H1 (cell line): ENCODE measurements at regions not wholly inside any gene's neighbourhood (a gene's known extent, or its start where the extent isn't known, plus 50 kb on each side); places are given as distances from the start of the nearest gene placed in this dataset.

Experiments
- CTCF ChIA-PET: fragments of 300-600 bp; sonication (Branson Sonifier 250); formaldehyde crosslinking; loops from one replicate; lab custom pipeline; 2021; ENCODE audit not compliant: partially characterized antibody; lab: Charles Lee
- POLR2A ChIA-PET: fragments of 300-600 bp; sonication (Branson Sonifier 250); formaldehyde crosslinking; loops from one replicate; lab custom pipeline; 2021; ENCODE audit warnings: inconsistent platforms; ENCODE audit not compliant: partially characterized antibody; lab: Charles Lee
- DNase-seq, 2 experiments: peaks; one replicate each; pipeline versions ENCODE4 v3.0.0 to v3.0.0-alpha.2; 2010 to 2022; ENCODE audit warnings: low spot score in 2 of 2, low read depth in 1 of 2, mixed read lengths in 1 of 2
- FAIRE-seq: peaks from 2 replicates; lab custom pipeline; 2011; peaks lifted over from hg19 to GRCh38; lab: Jason Lieb, UNC
- H2AFZ ChIP-seq: 2 replicates; pipeline ENCODE4 v1.8.1; 2012; ENCODE audit warnings: low read length, inconsistent platforms
- H2AK5ac ChIP-seq: 2 replicates; pipeline ENCODE4 v1.6.1; 2013; ENCODE audit warnings: low read depth, low read length
- H2BK120ac ChIP-seq: replicated peaks from 2 replicates; pipeline ENCODE3; 2013; ENCODE audit warnings: low read depth, low read length, inconsistent platforms
- H2BK12ac ChIP-seq: 2 replicates; pipeline ENCODE4 v1.6.1; 2013; ENCODE audit warnings: low read depth, low read length
- H2BK15ac ChIP-seq: 2 replicates; pipeline ENCODE4 v1.6.1; 2013; ENCODE audit warnings: low read length
- H2BK20ac ChIP-seq: 2 replicates; pipeline ENCODE4 v1.6.1; 2013; ENCODE audit warnings: low read length
- H2BK5ac ChIP-seq: 2 replicates; pipeline ENCODE4 v1.6.1; 2013; ENCODE audit warnings: low read depth, low read length
- H3K14ac ChIP-seq: 2 replicates; pipeline ENCODE4 v1.6.1; 2013; ENCODE audit warnings: inconsistent platforms; ENCODE audit not compliant: insufficient read length
- H3K18ac ChIP-seq: 2 replicates; pipeline ENCODE4 v1.6.1; 2013; ENCODE audit warnings: low read length; ENCODE audit errors: extremely low read depth
- H3K23ac ChIP-seq: 2 replicates; pipeline ENCODE4 v1.6.1; 2013; ENCODE audit warnings: inconsistent platforms; ENCODE audit not compliant: insufficient read length
- H3K23me2 ChIP-seq: 2 replicates; pipeline ENCODE4 v1.6.1; 2013; ENCODE audit warnings: low read depth, low read length
- H3K27ac ChIP-seq: 2 replicates; pipeline ENCODE4 v1.6.1; 2011; ENCODE audit warnings: low read depth, low read length, inconsistent platforms
- H3K27me3 ChIP-seq, 4 experiments: replicated peaks in 1 of 4; 1 replicate in 1 of 4; 2 replicates in 3 of 4; pipeline versions ENCODE4 v1.6.1 to v1.8.1; 2011 to 2013; ENCODE audit warnings: low read length in 3 of 4, mild to moderate bottlenecking in 3 of 4, inconsistent platforms in 2 of 4, mixed read lengths in 2 of 4, moderate library complexity in 1 of 4; ENCODE audit not compliant: control insufficient read depth in 3 of 4, insufficient read depth in 3 of 4; ENCODE audit errors: extremely low read depth in 1 of 4
- H3K36me3 ChIP-seq, 4 experiments: 2 replicates each; pipeline versions ENCODE4 v1.6.1 to v1.8.1; 2011 to 2013; ENCODE audit warnings: mild to moderate bottlenecking in 4 of 4, low read length in 3 of 4, moderate library complexity in 2 of 4, control low read depth in 1 of 4, inconsistent platforms in 1 of 4; ENCODE audit not compliant: insufficient read depth in 4 of 4, control insufficient read depth in 2 of 4
- H3K4ac ChIP-seq: replicated peaks from 2 replicates; pipeline ENCODE3; 2013; ENCODE audit warnings: low read length, low read depth, mixed read lengths, inconsistent platforms; ENCODE audit not compliant: insufficient read length
- H3K4me1 ChIP-seq, 4 experiments: replicated peaks in 1 of 4; 1 replicate in 1 of 4; 2 replicates in 3 of 4; pipeline versions ENCODE4 v1.6.1 to v1.8.1; 2011 to 2013; ENCODE audit warnings: low read length in 3 of 4, inconsistent platforms in 2 of 4, mixed read lengths in 1 of 4; ENCODE audit not compliant: insufficient read depth in 4 of 4, control insufficient read depth in 3 of 4
- H3K4me2 ChIP-seq, 2 experiments: 2 replicates each; pipeline versions ENCODE4 v1.6.1 to v1.8.1; 2011 to 2013; ENCODE audit warnings: low read depth in 2 of 2, low read length in 2 of 2, control low read depth in 1 of 2, inconsistent platforms in 1 of 2, mild to moderate bottlenecking in 1 of 2; ENCODE audit not compliant: insufficient read depth in 1 of 2
- H3K4me3 ChIP-seq, 4 experiments: fragments of 200-600, 300-600 bp in 1 of 4; sonication (generic), shearing (Covaris generic), sonication (Bioruptor Twin) in 1 of 4; 2 replicates each; pipeline versions ENCODE4 v1.5.1 to v1.8.1; 2011 to 2016; ENCODE audit warnings: low read length in 4 of 4, low read depth in 3 of 4, control low read depth in 2 of 4, inconsistent platforms in 2 of 4, mild to moderate bottlenecking in 2 of 4, mixed read lengths in 1 of 4, moderate library complexity in 1 of 4; ENCODE audit not compliant: insufficient read depth in 2 of 4; ENCODE audit errors: extremely low read depth in 1 of 4
- H3K56ac ChIP-seq: replicated peaks from 2 replicates; pipeline ENCODE3; 2013; ENCODE audit warnings: low read depth, mild to moderate bottlenecking, mixed read lengths, low read length, inconsistent platforms; ENCODE audit not compliant: insufficient read length
- H3K79me1 ChIP-seq: 2 replicates; pipeline ENCODE4 v1.6.1; 2013; ENCODE audit warnings: low read depth, low read length, control low read depth
- H3K79me2 ChIP-seq, 2 experiments: 2 replicates each; pipeline versions ENCODE4 v1.6.1 to v1.8.1; 2012 to 2013; ENCODE audit warnings: low read length in 2 of 2, mild to moderate bottlenecking in 2 of 2, inconsistent platforms in 1 of 2; ENCODE audit not compliant: insufficient read depth in 2 of 2, control insufficient read depth in 1 of 2
- H3K9ac ChIP-seq, 4 experiments: replicated peaks in 1 of 4; 1 replicate in 1 of 4; 2 replicates in 3 of 4; pipeline versions ENCODE4 v1.6.1 to v1.8.1; 2011 to 2013; ENCODE audit warnings: low read depth in 3 of 4, low read length in 3 of 4, control low read depth in 2 of 4, mild to moderate bottlenecking in 2 of 4, moderate library complexity in 2 of 4, inconsistent platforms in 1 of 4; ENCODE audit errors: extremely low read depth in 1 of 4
- H3K9me3 ChIP-seq, 2 experiments: 2 replicates each; pipeline versions ENCODE4 v1.6.1 to v1.8.1; 2012 to 2013; ENCODE audit warnings: mild to moderate bottlenecking in 2 of 2, moderate library complexity in 2 of 2, control low read depth in 1 of 2, inconsistent platforms in 1 of 2, low read depth in 1 of 2, low read length in 1 of 2, mixed read lengths in 1 of 2; ENCODE audit not compliant: insufficient read depth in 2 of 2
- H4K20me1 ChIP-seq, 2 experiments: replicated peaks in 1 of 2; 2 replicates each; pipeline versions ENCODE3 to v1.8.1; 2011 to 2013; ENCODE audit warnings: inconsistent platforms in 2 of 2, low read length in 2 of 2, mild to moderate bottlenecking in 1 of 2; ENCODE audit not compliant: insufficient read depth in 2 of 2, control insufficient read depth in 1 of 2
- H4K5ac ChIP-seq: 2 replicates; pipeline ENCODE4 v1.6.1; 2013; ENCODE audit warnings: low read length, low read depth, mixed read lengths, inconsistent platforms; ENCODE audit not compliant: insufficient read length
- H4K8ac ChIP-seq: 2 replicates; pipeline ENCODE4 v1.8.0; 2013; ENCODE audit warnings: mild to moderate bottlenecking, moderate library complexity, low read length, inconsistent platforms; ENCODE audit not compliant: insufficient read depth; ENCODE audit errors: extremely low read depth
- H4K91ac ChIP-seq: replicated peaks from 2 replicates; pipeline ENCODE3; 2013; ENCODE audit warnings: low read length, mixed read lengths, inconsistent platforms; ENCODE audit not compliant: insufficient read length
- CTBP2 ChIP-seq: IDR thresholded peaks from 2 replicates; pipeline ENCODE4 v1.7.0; 2011; ENCODE audit warnings: borderline replicate concordance, mild to moderate bottlenecking, moderate library complexity, mixed read lengths, low read length; ENCODE audit not compliant: insufficient read depth, insufficient read length
- HDAC2 ChIP-seq, 2 experiments: fragments of 300-600 bp in 1 of 2; sonication (generic) in 1 of 2; IDR thresholded peaks; 2 replicates each; pipeline ENCODE4 v1.6.1; 2011 to 2012; ENCODE audit warnings: low read depth in 2 of 2, low read length in 2 of 2, mild to moderate bottlenecking in 2 of 2, moderate library complexity in 2 of 2, borderline replicate concordance in 1 of 2, inconsistent platforms in 1 of 2
- KDM4A ChIP-seq: IDR thresholded peaks from one replicate; pipeline ENCODE4 v1.7.1; 2012; ENCODE audit warnings: low read depth, mild to moderate bottlenecking, moderate library complexity, low read length, inconsistent platforms; ENCODE audit not compliant: severe bottlenecking
- MAFK ChIP-seq: IDR thresholded peaks from 2 replicates; pipeline ENCODE4 v1.6.1; 2012; ENCODE audit warnings: low read depth, mild to moderate bottlenecking, improper control_type of control experiment, low read length
- RXRA ChIP-seq: IDR thresholded peaks from 2 replicates; pipeline ENCODE4 v1.6.1; 2011; ENCODE audit warnings: low read depth, mild to moderate bottlenecking, low read length, moderate library complexity; ENCODE audit not compliant: insufficient read depth
- SIRT6 ChIP-seq: IDR thresholded peaks from one replicate; pipeline ENCODE4 v1.7.1; 2012; ENCODE audit warnings: low read length, inconsistent platforms
- SUZ12 ChIP-seq: fragments of 200-600 bp; sonication (generic); IDR thresholded peaks from 2 replicates; pipeline ENCODE4 v1.6.1; 2012; ENCODE audit warnings: mild to moderate bottlenecking, inconsistent platforms, low read length, moderate library complexity, mixed read lengths
- TBP ChIP-seq: IDR thresholded peaks from 2 replicates; pipeline ENCODE4 v1.6.1; 2011; ENCODE audit warnings: low read depth, low read length, improper control_type of control experiment
- WGBS, 2 experiments: shearing (Covaris generic) in 1 of 2; methylation state at CpG; one replicate each; pipeline versions ENCODE4 v1.1.6 to v1.1.7; 2013 to 2015; ENCODE audit warnings: low lambda C conversion rate in 2 of 2, mixed read lengths in 2 of 2, inconsistent platforms in 1 of 2, low coverage in 1 of 2, missing lambda C conversion rate in 1 of 2; ENCODE audit not compliant: insufficient replicate concordance in 2 of 2, insufficient coverage in 1 of 2, insufficient read length in 1 of 2; ENCODE audit errors: extremely low coverage in 1 of 2, missing lambda C conversion rate in 1 of 2; 5-methylcytosine and 5-hydroxymethylcytosine counted together

DNA sequence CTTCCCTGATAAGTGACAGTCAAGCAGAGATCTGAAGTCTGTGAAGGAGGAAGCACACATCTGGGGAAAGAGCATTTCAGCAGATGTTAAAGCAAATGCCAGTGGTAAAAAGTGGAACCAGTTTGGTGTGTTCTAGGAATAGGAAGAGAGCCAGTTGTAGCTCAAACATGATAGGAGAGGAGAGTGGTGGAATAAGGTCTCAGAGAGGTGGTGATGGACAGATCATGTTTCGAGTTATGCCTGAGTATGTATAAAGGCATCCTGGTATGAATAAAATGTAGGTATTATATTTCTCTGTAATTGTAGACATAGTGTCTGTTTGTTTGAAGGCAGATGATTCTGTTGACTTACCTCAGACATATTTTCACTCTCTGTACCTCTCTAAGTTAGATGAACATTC, 89.1 kb downstream of the LARP7 start:
- H3K4ac ChIP-seq: no peak overlapping the region
- no peak overlapping the region for H3K23ac ChIP-seq
- H3K36me3 ChIP-seq: no peaks in the 10 kb centered on the region
- H3K79me2 ChIP-seq: peaks cover 0 to 36% of the 10 kb centered on the region in 2 experiments; a peak in 3 of 4 replicates
- H4K5ac ChIP-seq: no peak overlapping the region
- 0 out of 2 replicates have a peak overlapping the region, but pooled peaks have one; percentile 38 for H3K18ac ChIP-seq
- 0 out of 2 replicates have a peak overlapping the region, but pooled peaks have one; percentile 77 for H2BK20ac ChIP-seq
- H3K4me2 ChIP-seq: no peak overlapping the region
- no peak overlapping the region for H3K4me3 ChIP-seq
- no peak overlapping the region for H3K56ac ChIP-seq
- 0 out of 2 replicates have a peak overlapping the region, but pooled peaks have one; percentile 5 for H2BK15ac ChIP-seq
- H2AFZ ChIP-seq: no peak overlapping the region
- peaks cover 0 to 2% (median 0%) of the 10 kb centered on the region in 4 experiments; a peak in 1 of 7 replicates for H3K4me1 ChIP-seq
- CTCF ChIA-PET: interaction anchor here (1.0 to 1.5 kb wide), 4 partner anchors 23 to 89 kb away, joined by 3 to 9 read pairs (median 4); no protein-coding TSS in a partner anchor
- H3K27me3 ChIP-seq: no peaks in the 10 kb centered on the region
- TF ChIP-seq MAFK (no peak), SIRT6 (no peak), SUZ12 (no peak), TBP (no peak), HDAC2 (IDR thresholded peaks at IDR 0.05; ENCODE audit: borderline replicate concordance in 1 of 2, low read depth in 2 of 2, low read length in 2 of 2) (no peak), KDM4A (no peak), RXRA (no peak), CTBP2 (no peak)
- TF ChIP-seq, all 59 proteins: peak for 0
- WGBS, 2 experiments: 96% methylated on average over 1 of the region's 1 CpG; no CpG with 5 or more reads in 1 of the 2 experiments
- Histone ChIP-seq H3K23me2 (peaks cover 1% of the 10 kb centered on the region; the same call in 1 of the 2 replicates), H4K91ac (peak overlapping the region; percentile 2), H3K79me1 (no peaks in the 10 kb centered on the region), H4K8ac (no peak overlapping the region), H2BK12ac (peak overlapping the region; percentile 75; the same call in 1 of the 2 replicates), H3K9me3 (no peaks in the 10 kb centered on the region), H3K9ac (peak overlapping the region in 1 of 4 experiments; percentile 18; a peak in 1 of 7 replicates), H3K14ac (no peak overlapping the region), H2AK5ac (0 out of 2 replicates have a peak overlapping the region, but pooled peaks have one; percentile 48), H2BK5ac (peak overlapping the region; percentile 12; the same call in 1 of the 2 replicates), H4K20me1 (no peaks in the 10 kb centered on the region), H2BK120ac (no peak overlapping the region), H3K27ac (peak overlapping the region; percentile 18; the same call in 1 of the 2 replicates)
- POLR2A ChIA-PET: interaction anchor here (0.8 to 2.1 kb wide), 6 partner anchors 19 to 80 kb away, joined by 3 to 12 read pairs (median 4); no protein-coding TSS in a partner anchor
- peak in 1 of 2 experiments; percentile 28 for DNase-seq
- peak; percentile 19 for FAIRE-seq
